ENCODE measurements at regions not wholly inside any gene's neighbourhood (a gene's known extent, or its start where the extent isn't known, plus 50 kb on each side); places are given as distances from the start of the nearest gene placed in this dataset.
"Not testable (repeated sequence)": the region's sequence is repeated elsewhere in the genome, so short reads cannot be mapped to it uniquely, and the experiment has no call there.

DNA sequence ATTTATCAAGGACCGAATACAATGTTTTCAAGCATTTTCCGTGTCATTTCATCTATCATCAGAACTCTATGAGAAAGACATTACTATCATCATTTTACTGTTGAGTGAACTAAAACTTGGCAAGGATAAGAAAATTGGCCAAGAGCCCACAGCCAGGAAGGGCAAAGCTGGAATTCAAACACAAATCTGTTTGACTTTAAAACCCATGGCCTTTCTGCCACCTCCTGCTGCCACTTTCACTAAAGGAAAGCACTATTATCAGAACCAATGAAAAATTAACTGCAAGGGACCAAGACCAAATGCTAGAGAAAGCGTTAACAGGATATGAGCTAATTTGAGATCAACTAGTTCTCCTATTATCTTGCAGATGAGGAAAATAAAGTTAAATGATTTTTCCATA is 2759.2 kb downstream of the ARAP2 start:
- DNase-seq (no peak), ATAC-seq (no peak)
- WGBS, 2 donors: 44 to 62% methylated on average over 3 of the region's 3 CpGs
- no peak overlapping the region for H3K4me3 ChIP-seq
- H3K4me1 ChIP-seq: no peaks in the 10 kb centered on the region
- H3K36me3 ChIP-seq: no peaks in the 10 kb centered on the region
- TF ChIP-seq, protein P1, sequence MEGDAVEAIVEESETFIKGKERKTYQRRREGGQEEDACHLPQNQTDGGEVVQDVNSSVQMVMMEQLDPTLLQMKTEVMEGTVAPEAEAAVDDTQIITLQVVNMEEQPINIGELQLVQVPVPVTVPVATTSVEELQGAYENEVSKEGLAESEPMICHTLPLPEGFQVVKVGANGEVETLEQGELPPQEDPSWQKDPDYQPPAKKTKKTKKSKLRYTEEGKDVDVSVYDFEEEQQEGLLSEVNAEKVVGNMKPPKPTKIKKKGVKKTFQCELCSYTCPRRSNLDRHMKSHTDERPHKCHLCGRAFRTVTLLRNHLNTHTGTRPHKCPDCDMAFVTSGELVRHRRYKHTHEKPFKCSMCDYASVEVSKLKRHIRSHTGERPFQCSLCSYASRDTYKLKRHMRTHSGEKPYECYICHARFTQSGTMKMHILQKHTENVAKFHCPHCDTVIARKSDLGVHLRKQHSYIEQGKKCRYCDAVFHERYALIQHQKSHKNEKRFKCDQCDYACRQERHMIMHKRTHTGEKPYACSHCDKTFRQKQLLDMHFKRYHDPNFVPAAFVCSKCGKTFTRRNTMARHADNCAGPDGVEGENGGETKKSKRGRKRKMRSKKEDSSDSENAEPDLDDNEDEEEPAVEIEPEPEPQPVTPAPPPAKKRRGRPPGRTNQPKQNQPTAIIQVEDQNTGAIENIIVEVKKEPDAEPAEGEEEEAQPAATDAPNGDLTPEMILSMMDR (IDR thresholded peaks at IDR 0.05): no peak
- no peak overlapping the region for H3K27ac ChIP-seq
- peaks cover 0 to 5% (median 0%) of the 10 kb centered on the region in 11 donors for H3K9me3 ChIP-seq
- no peaks in the 10 kb centered on the region for H3K27me3 ChIP-seq
- intact Hi-C loops (cut with DNase I): no loop called here

DNA sequence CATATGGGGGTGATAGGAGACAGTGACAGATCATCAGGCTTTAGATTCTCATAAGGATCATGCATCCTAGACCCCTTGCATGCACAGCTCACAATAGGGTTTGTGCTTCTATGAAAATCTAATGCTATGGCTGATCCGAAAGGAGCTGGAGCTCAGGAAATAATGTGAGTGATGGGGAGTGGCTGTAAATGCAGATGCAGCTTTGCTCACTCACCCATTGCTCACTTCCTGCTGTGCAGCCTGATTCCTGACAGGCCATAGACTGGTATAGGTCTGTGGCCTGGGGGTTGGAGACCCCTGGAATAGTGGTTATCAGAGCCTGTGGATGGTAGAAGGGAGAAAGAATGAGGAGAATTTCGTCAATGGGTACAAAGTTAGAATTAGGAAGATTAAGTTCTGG is 2751.1 kb downstream of the ARAP2 start:
- TF ChIP-seq, protein P1 (IDR thresholded peaks at IDR 0.05): no peak
- no peak overlapping the region for H3K27ac ChIP-seq
- DNase-seq: no peak
- no peak overlapping the region for H3K4me3 ChIP-seq
- intact Hi-C loops (cut with DNase I): no loop called here
- no peaks in the 10 kb centered on the region for H3K4me1 ChIP-seq
- WGBS, 2 donors: 73 to 83% methylated on average over 2 of the region's 2 CpGs
- no peaks in the 10 kb centered on the region for H3K27me3 ChIP-seq
- no peak for ATAC-seq
- H3K9me3 ChIP-seq: no peaks in the 10 kb centered on the region
- no peaks in the 10 kb centered on the region for H3K36me3 ChIP-seq

DNA sequence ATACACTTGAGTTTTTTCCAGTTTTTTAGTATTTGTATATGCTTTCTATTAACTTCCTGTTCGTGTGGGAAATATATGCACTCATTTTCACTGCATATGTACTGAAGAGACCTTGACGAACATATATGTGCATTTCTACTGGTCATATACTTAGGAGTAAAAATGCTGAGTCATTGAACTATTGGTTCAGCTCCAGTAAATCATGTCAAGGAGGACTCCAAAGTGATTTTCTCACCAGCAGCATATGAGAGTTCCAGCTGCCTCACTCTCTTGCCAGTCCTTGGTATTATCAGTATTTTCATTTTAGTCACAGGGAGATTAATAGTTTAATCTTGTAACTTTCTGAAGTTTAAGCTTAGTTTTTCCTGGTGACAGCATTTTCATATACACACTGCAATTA is 2750.2 kb downstream of the ARAP2 start:
- no peaks in the 10 kb centered on the region for H3K36me3 ChIP-seq
- H3K4me1 ChIP-seq: no peaks in the 10 kb centered on the region
- TF ChIP-seq, protein P1 (IDR thresholded peaks at IDR 0.05): no peak
- no peaks in the 10 kb centered on the region for H3K27me3 ChIP-seq
- H3K4me3 ChIP-seq: no peak overlapping the region
- H3K27ac ChIP-seq: no peak overlapping the region
- no peak for DNase-seq
- H3K9me3 ChIP-seq: no peaks in the 10 kb centered on the region
- ATAC-seq: no peak
- intact Hi-C loops (cut with DNase I): no loop called here
- WGBS, 2 donors: 64 to 80% methylated on average over 2 of the region's 2 CpGs

DNA sequence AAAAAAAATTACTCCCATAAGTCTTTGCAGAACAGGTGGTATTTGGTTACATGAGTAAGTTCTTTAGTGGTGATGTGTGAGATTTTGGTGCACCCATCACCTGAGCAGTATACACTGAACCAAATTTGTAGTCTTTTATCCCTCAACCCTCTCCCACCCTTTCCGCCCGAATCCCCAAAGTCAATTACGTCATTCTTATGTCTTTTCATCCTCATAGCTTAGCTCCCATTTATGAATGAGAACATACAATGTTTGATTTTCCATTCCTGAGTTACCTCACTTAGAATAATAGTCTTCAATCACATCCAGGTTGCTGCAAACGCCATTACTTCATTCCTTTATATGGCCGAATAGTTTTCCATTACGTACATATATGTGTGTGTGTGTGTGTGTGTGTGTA is 2742.7 kb downstream of the ARAP2 start:
- H3K27ac ChIP-seq; H3K4me3 ChIP-seq; ATAC-seq; H3K4me1 ChIP-seq; DNase-seq; intact Hi-C loops (cut with DNase I); H3K36me3 ChIP-seq; H3K27me3 ChIP-seq: not testable (repeated sequence)
- H3K9me3 ChIP-seq: peaks cover 0 to 48% (median 11%) of the 10 kb centered on the region in 11 donors
- WGBS, 2 donors: 87 to 94% methylated on average over 6 of the region's 6 CpGs

DNA sequence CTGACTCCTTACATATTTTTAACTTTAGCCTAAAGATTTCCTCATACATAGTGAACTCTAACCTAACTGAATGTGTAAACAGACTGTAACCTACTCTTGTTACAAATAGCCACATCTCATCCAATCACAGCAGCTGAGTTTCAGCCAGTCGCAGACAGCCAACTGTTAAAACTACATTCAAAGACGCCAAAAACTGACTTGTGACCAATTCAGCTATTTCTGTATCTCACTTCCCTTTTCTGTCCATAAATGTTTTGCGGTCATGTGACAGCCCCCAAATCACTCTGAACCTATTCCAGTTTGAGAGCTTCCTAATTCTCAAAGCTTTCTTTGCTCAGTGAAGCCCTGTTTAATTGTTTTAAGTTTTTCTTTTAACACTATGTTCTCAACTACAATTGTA is 2731.9 kb downstream of the ARAP2 start:
- ATAC-seq (no peak), DNase-seq (no peak)
- Histone ChIP-seq H3K4me1 (no peaks in the 10 kb centered on the region), H3K27ac (no peak overlapping the region), H3K36me3 (no peaks in the 10 kb centered on the region), H3K4me3 (no peak overlapping the region), H3K9me3 (peaks cover 0 to 28% (median 5%) of the 10 kb centered on the region in 11 donors), H3K27me3 (no peaks in the 10 kb centered on the region)
- 72 to 79% methylated on average over 3 of the region's 3 CpGs for WGBS, 2 donors
- TF ChIP-seq, protein P1 (IDR thresholded peaks at IDR 0.05): no peak
- intact Hi-C loops (cut with DNase I): no loop called here
